Natural killer cell (primary cell): ENCODE measurements at regions not wholly inside any gene's neighbourhood (a gene's known extent, or its start where the extent isn't known, plus 50 kb on each side); places are given as distances from the start of the nearest gene placed in this dataset.
"Not testable (repeated sequence)": the region's sequence is repeated elsewhere in the genome, so short reads cannot be mapped to it uniquely, and the experiment has no call there.

Source experiments
- ATAC-seq, 3 donors: fragments of 150-1000 bp in 2 of 3; fragments of 200-7000 bp in 1 of 3; cut with Tn5 transposase; 1 replicate in 1 of 3; 2 replicates in 2 of 3; pipeline ENCODE4 v1.10.0; 2021; ENCODE audit warnings: mild to moderate bottlenecking in 2 of 3, moderate library complexity in 2 of 3
- DNase-seq, 2 donors: peaks; one replicate each; pipeline versions ENCODE4 v3.0.0 to v3.0.0-alpha.2; 2013 to 2021; ENCODE audit warnings: mixed read lengths in 1 of 2
- H3K27ac ChIP-seq: one replicate; pipeline ENCODE4 v1.5.1; 2013; ENCODE audit warnings: mild to moderate bottlenecking, low read length
- H3K27me3 ChIP-seq: one replicate; pipeline ENCODE4 v1.6.1; 2013; ENCODE audit warnings: low read length; ENCODE audit not compliant: control insufficient read depth, insufficient read depth
- H3K36me3 ChIP-seq: one replicate; pipeline ENCODE4 v1.6.1; 2013; ENCODE audit warnings: low read length; ENCODE audit not compliant: control insufficient read depth, insufficient read depth
- H3K4me1 ChIP-seq: one replicate; pipeline ENCODE4 v1.6.1; 2013; ENCODE audit warnings: low read length; ENCODE audit not compliant: control insufficient read depth, insufficient read depth
- H3K4me3 ChIP-seq: one replicate; pipeline ENCODE4 v1.5.1; 2013; ENCODE audit warnings: low read length
- H3K9me3 ChIP-seq: one replicate; pipeline ENCODE4 v1.6.1; 2013; ENCODE audit warnings: low read length; ENCODE audit not compliant: control insufficient read depth, insufficient read depth
- H3K27ac Mint-ChIP-seq, 2 donors: one replicate each; pipeline ENCODE4 v1.8.0; 2022; ENCODE audit warnings: mild to moderate bottlenecking in 2 of 2, mixed read lengths in 2 of 2, moderate library complexity in 1 of 2
- H3K27me3 Mint-ChIP-seq, 2 donors: one replicate each; pipeline ENCODE4 v1.8.0; 2022; ENCODE audit warnings: low read depth in 2 of 2, mixed read lengths in 2 of 2
- H3K36me3 Mint-ChIP-seq: one replicate; pipeline ENCODE4 v1.8.0; 2022; ENCODE audit warnings: mixed read lengths
- H3K4me1 Mint-ChIP-seq, 2 donors: one replicate each; pipeline ENCODE4 v1.8.0; 2022; ENCODE audit warnings: mixed read lengths in 2 of 2
- H3K4me3 Mint-ChIP-seq: one replicate; pipeline ENCODE4 v1.8.0; 2022; ENCODE audit warnings: mild to moderate bottlenecking, moderate library complexity, mixed read lengths
- H3K9me3 Mint-ChIP-seq, 2 donors: one replicate each; pipeline ENCODE4 v1.8.0; 2022; ENCODE audit warnings: mixed read lengths in 2 of 2
- CTCF ChIP-seq: fragments of 200-600 bp; IDR thresholded peaks from one replicate; pipeline ENCODE4 v1.8.0; 2022; ENCODE audit warnings: antibody characterized with exemption
- WGBS: methylation state at CpG from one replicate; pipeline ENCODE4 v1.1.7; 2013; ENCODE audit warnings: missing lambda C conversion rate; ENCODE audit not compliant: insufficient coverage; 5-methylcytosine and 5-hydroxymethylcytosine counted together
- intact Hi-C: fragments of 100-400 bp; cut with micrococcal nuclease; formaldehyde crosslinking; loops from one replicate; pipeline ENCODE4 v1.14.2; 2022

GRCh38 chr4:111136967-111137366 lies 514.1 kb upstream of the PITX2 start:
- H3K36me3 Mint-ChIP-seq: peaks cover 10% of the 10 kb centered on the region
- no peak overlapping the region for H3K4me3 Mint-ChIP-seq
- no peaks in the 10 kb centered on the region for H3K27me3 Mint-ChIP-seq
- TF ChIP-seq CTCF: no peak
- H3K9me3 ChIP-seq: peaks cover 10% of the 10 kb centered on the region
- H3K4me1 Mint-ChIP-seq: no peaks in the 10 kb centered on the region
- H3K27ac Mint-ChIP-seq: no peak overlapping the region
- H3K9me3 Mint-ChIP-seq: peaks cover 6 to 9% of the 10 kb centered on the region in 2 donors
- no peaks in the 10 kb centered on the region for H3K36me3 ChIP-seq
- H3K27ac ChIP-seq: no peak overlapping the region
- H3K27me3 ChIP-seq: no peaks in the 10 kb centered on the region
- ATAC-seq: no peak
- no peak for DNase-seq
- intact Hi-C loops: no loop called here
- no peaks in the 10 kb centered on the region for H3K4me1 ChIP-seq
- no peak overlapping the region for H3K4me3 ChIP-seq

GRCh38 chr4:111143510-111143909 lies 520.6 kb upstream of the PITX2 start:
- Histone ChIP-seq H3K4me3 (no peak overlapping the region), H3K9me3 (no peaks in the 10 kb centered on the region), H3K27ac (no peak overlapping the region), H3K4me1 (no peaks in the 10 kb centered on the region), H3K36me3 (no peaks in the 10 kb centered on the region), H3K27me3 (no peaks in the 10 kb centered on the region)
- TF ChIP-seq CTCF: no peak
- no peaks in the 10 kb centered on the region for H3K27me3 Mint-ChIP-seq
- no peak overlapping the region for H3K27ac Mint-ChIP-seq
- no peaks in the 10 kb centered on the region for H3K4me1 Mint-ChIP-seq
- H3K9me3 Mint-ChIP-seq: peaks cover 10 to 13% of the 10 kb centered on the region in 2 donors
- no peak overlapping the region for H3K4me3 Mint-ChIP-seq
- no peaks in the 10 kb centered on the region for H3K36me3 Mint-ChIP-seq
- intact Hi-C loops: no loop called here
- no peak for ATAC-seq
- no peak for DNase-seq

GRCh38 chr4:111154934-111155333 lies 532.1 kb upstream of the PITX2 start:
- peaks cover 5% of the 10 kb centered on the region for H3K36me3 Mint-ChIP-seq
- H3K27ac ChIP-seq: no peak overlapping the region
- H3K4me1 ChIP-seq: no peaks in the 10 kb centered on the region
- H3K27ac Mint-ChIP-seq: no peak overlapping the region
- ATAC-seq (no peak), DNase-seq (no peak)
- no peaks in the 10 kb centered on the region for H3K27me3 ChIP-seq
- H3K9me3 Mint-ChIP-seq: peaks cover 22 to 24% of the 10 kb centered on the region in 2 donors
- intact Hi-C loops: no loop called here
- H3K4me3 ChIP-seq: no peak overlapping the region
- TF ChIP-seq CTCF: no peak
- no peak overlapping the region for H3K4me3 Mint-ChIP-seq
- no peaks in the 10 kb centered on the region for H3K27me3 Mint-ChIP-seq
- no peaks in the 10 kb centered on the region for H3K4me1 Mint-ChIP-seq
- 76% methylated on average over 6 of the region's 6 CpGs for WGBS
- peaks cover 13% of the 10 kb centered on the region for H3K9me3 ChIP-seq
- no peaks in the 10 kb centered on the region for H3K36me3 ChIP-seq

GRCh38 chr4:111164556-111164955 lies 541.7 kb upstream of the PITX2 start:
- H3K36me3 ChIP-seq, DNase-seq, H3K4me1 ChIP-seq, H3K27ac ChIP-seq, H3K36me3 Mint-ChIP-seq, H3K27ac Mint-ChIP-seq, H3K27me3 Mint-ChIP-seq, H3K4me3 Mint-ChIP-seq, H3K9me3 ChIP-seq, H3K4me1 Mint-ChIP-seq, H3K4me3 ChIP-seq, intact Hi-C loops, ATAC-seq, H3K27me3 ChIP-seq: not testable (repeated sequence)
- WGBS: 60% methylated on average over 4 of the region's 4 CpGs
- H3K9me3 Mint-ChIP-seq: peaks cover 19 to 20% of the 10 kb centered on the region in 2 donors
